SK-N-SH (cell line): ENCODE measurements at regions not wholly inside any gene's neighbourhood (a gene's known extent, or its start where the extent isn't known, plus 50 kb on each side); places are given as distances from the start of the nearest gene placed in this dataset.

Source experiments
- CTCF ChIA-PET: fragments of 300-600, 350-600 bp; formaldehyde crosslinking; extraction: SDS; loops from one replicate; lab custom pipeline; 2021; lab: Yijun Ruan, JAX
- POLR2A ChIA-PET: fragments of 350-600 bp; sonication (Branson Sonifier 250); formaldehyde crosslinking; extraction: SDS; loops from one replicate; lab custom pipeline; 2020; ENCODE audit warnings: antibody characterized with exemption, inconsistent platforms; lab: Yijun Ruan, JAX
- DNase-seq: peaks from one replicate; pipeline ENCODE4 v3.0.0; 2012
- H2AFZ ChIP-seq: fragments of 200-600 bp; sonication (generic); 2 replicates; pipeline ENCODE4 v1.8.1; 2016; ENCODE audit warnings: antibody characterized with exemption, mild to moderate bottlenecking, low read depth
- H3F3A ChIP-seq: fragments of 200-600 bp; sonication (generic); replicated peaks from 2 replicates; pipeline ENCODE3; 2016; ENCODE audit warnings: antibody characterized with exemption, mild to moderate bottlenecking; ENCODE audit not compliant: insufficient read depth
- H3K27ac ChIP-seq, 2 experiments: fragments of 200-500 bp in 1 of 2; fragments of 200-600 bp in 1 of 2; sonication (Bioruptor generic) in 1 of 2; sonication (generic), shearing (Covaris generic) in 1 of 2; 2 replicates each; pipeline versions ENCODE4 v1.5.1 to v1.6.1; 2014 to 2016; ENCODE audit warnings: low read depth in 2 of 2, inconsistent platforms in 1 of 2, low read length in 1 of 2, mild to moderate bottlenecking in 1 of 2, mixed read lengths in 1 of 2
- H3K27me3 ChIP-seq: fragments of 200-600 bp; sonication (generic), shearing (Covaris generic); 2 replicates; pipeline ENCODE4 v1.6.1; 2016; ENCODE audit warnings: mixed run types; ENCODE audit not compliant: insufficient read depth
- H3K36me3 ChIP-seq, 2 experiments: fragments of 200-500 bp in 1 of 2; fragments of 200-600 bp in 1 of 2; sonication (Bioruptor generic) in 1 of 2; sonication (generic) in 1 of 2; replicated peaks in 1 of 2; 2 replicates each; pipeline versions ENCODE3 to v1.5.1; 2014 to 2016; ENCODE audit warnings: low read length in 1 of 2, mild to moderate bottlenecking in 1 of 2; ENCODE audit not compliant: insufficient read depth in 2 of 2, control insufficient read depth in 1 of 2
- H3K4me1 ChIP-seq, 2 experiments: fragments of 200-500 bp in 1 of 2; fragments of 200-600 bp in 1 of 2; sonication (Bioruptor generic) in 1 of 2; sonication (generic), shearing (Covaris generic) in 1 of 2; 2 replicates each; pipeline versions ENCODE4 v1.5.1 to v1.6.1; 2014 to 2016; ENCODE audit warnings: low read depth in 1 of 2, low read length in 1 of 2, mixed run types in 1 of 2; ENCODE audit not compliant: insufficient read depth in 2 of 2, control insufficient read depth in 1 of 2
- H3K4me2 ChIP-seq: fragments of 200-600 bp; sonication (generic), shearing (Covaris generic); 2 replicates; pipeline ENCODE4 v1.6.1; 2017; ENCODE audit warnings: mixed run types
- H3K4me3 ChIP-seq, 2 experiments: fragments of 200-500 bp in 1 of 2; fragments of 200-600 bp in 1 of 2; sonication (Bioruptor generic) in 1 of 2; sonication (generic), shearing (Covaris generic) in 1 of 2; 2 replicates each; pipeline versions ENCODE4 v1.5.1 to v1.8.1; 2014 to 2016; ENCODE audit warnings: low read depth in 2 of 2, inconsistent platforms in 1 of 2, low read length in 1 of 2, mild to moderate bottlenecking in 1 of 2, mixed read lengths in 1 of 2, moderate library complexity in 1 of 2
- H3K79me2 ChIP-seq: fragments of 200-600 bp; sonication (generic); 2 replicates; pipeline ENCODE4 v1.8.1; 2017; ENCODE audit warnings: mild to moderate bottlenecking; ENCODE audit not compliant: insufficient read depth
- H3K9ac ChIP-seq: fragments of 200-600 bp; sonication (generic); 2 replicates; pipeline ENCODE4 v1.6.1; 2017; ENCODE audit warnings: mixed run types
- H3K9me2 ChIP-seq: fragments of 200-600 bp; sonication (generic); 2 replicates; pipeline ENCODE4 v1.6.1; 2017; ENCODE audit warnings: mixed run types
- H3K9me3 ChIP-seq: fragments of 200-600 bp; sonication (generic); 2 replicates; pipeline ENCODE4 v1.6.1; 2017; ENCODE audit warnings: mixed run types, mild to moderate bottlenecking, moderate library complexity
- H4K20me1 ChIP-seq: fragments of 200-600 bp; sonication (generic); 2 replicates; pipeline ENCODE4 v1.6.1; 2017; ENCODE audit warnings: mild to moderate bottlenecking, mixed run types; ENCODE audit not compliant: insufficient read depth
- CHD2 ChIP-seq: fragments of 150-350 bp; IDR thresholded peaks from 2 replicates; pipeline ENCODE4 v1.6.1; 2018; ENCODE audit warnings: low read length; ENCODE audit not compliant: partially characterized antibody
- ELF1 ChIP-seq: IDR thresholded peaks from 2 replicates; pipeline ENCODE4 v1.4.0; 2012
- FOXM1 ChIP-seq: IDR thresholded peaks from 2 replicates; pipeline ENCODE4 v1.4.0; 2012; ENCODE audit warnings: low read depth, mild to moderate bottlenecking
- GABPA ChIP-seq: IDR thresholded peaks from 2 replicates; pipeline ENCODE4 v1.4.0; 2012; ENCODE audit warnings: low read depth, mild to moderate bottlenecking
- GATA2 ChIP-seq: sonication (generic); formaldehyde crosslinking; IDR thresholded peaks from 2 replicates; pipeline ENCODE4 v1.5.0; 2020; ENCODE audit warnings: mild to moderate bottlenecking, missing genetic modification reagents
- MEF2A ChIP-seq: IDR thresholded peaks from 2 replicates; pipeline ENCODE4 v1.4.0; 2012; ENCODE audit warnings: low read depth, borderline replicate concordance
- NFIC ChIP-seq: IDR thresholded peaks from 2 replicates; pipeline ENCODE4 v1.4.0; 2012; ENCODE audit warnings: borderline replicate concordance
- NRF1 ChIP-seq: IDR thresholded peaks from 2 replicates; pipeline ENCODE4 v1.6.1; 2012; ENCODE audit warnings: low read depth, mild to moderate bottlenecking, low read length
- PBX3 ChIP-seq: IDR thresholded peaks from 2 replicates; pipeline ENCODE4; 2012
- POLR2AphosphoS5 ChIP-seq: IDR thresholded peaks from 2 replicates; pipeline ENCODE4 v1.6.1; 2012; ENCODE audit warnings: low read depth, low read length
- RAD21 ChIP-seq: IDR thresholded peaks from 2 replicates; pipeline ENCODE4 v1.6.1; 2012; ENCODE audit warnings: mild to moderate bottlenecking, low read length
- RCOR1 ChIP-seq: fragments of 150-350 bp; IDR thresholded peaks from 2 replicates; pipeline ENCODE4 v1.6.1; 2017; ENCODE audit warnings: antibody characterized with exemption, low read length
- SIN3A ChIP-seq: IDR thresholded peaks from 2 replicates; pipeline ENCODE4 v1.6.1; 2012; ENCODE audit warnings: low read depth, mild to moderate bottlenecking, low read length, moderate library complexity, borderline replicate concordance
- SMC3 ChIP-seq: IDR thresholded peaks from 2 replicates; pipeline ENCODE4 v1.6.1; 2012; ENCODE audit warnings: low read depth, low read length, improper control_type of control experiment
- TCF12 ChIP-seq: IDR thresholded peaks from 2 replicates; pipeline ENCODE4 v1.4.0; 2012
- USF1 ChIP-seq: IDR thresholded peaks from 2 replicates; pipeline ENCODE4 v1.4.0; 2012; ENCODE audit warnings: low read depth, borderline replicate concordance
- USF2 ChIP-seq: fragments of 150-350 bp; IDR thresholded peaks from 2 replicates; pipeline ENCODE4 v1.6.1; 2017; ENCODE audit warnings: antibody characterized with exemption, low read length, low read depth, borderline replicate concordance
- WGBS: methylation state at CpG from one replicate; pipeline ENCODE4 v1.1.6; 2017; ENCODE audit warnings: low lambda C conversion rate; 5-methylcytosine and 5-hydroxymethylcytosine counted together
- TF ChIP-seq, protein P1 (sequence below): IDR thresholded peaks from 2 replicates; pipeline ENCODE4 v1.6.1; 2012; ENCODE audit warnings: mild to moderate bottlenecking, low read depth, low read length, moderate library complexity

DNA sequence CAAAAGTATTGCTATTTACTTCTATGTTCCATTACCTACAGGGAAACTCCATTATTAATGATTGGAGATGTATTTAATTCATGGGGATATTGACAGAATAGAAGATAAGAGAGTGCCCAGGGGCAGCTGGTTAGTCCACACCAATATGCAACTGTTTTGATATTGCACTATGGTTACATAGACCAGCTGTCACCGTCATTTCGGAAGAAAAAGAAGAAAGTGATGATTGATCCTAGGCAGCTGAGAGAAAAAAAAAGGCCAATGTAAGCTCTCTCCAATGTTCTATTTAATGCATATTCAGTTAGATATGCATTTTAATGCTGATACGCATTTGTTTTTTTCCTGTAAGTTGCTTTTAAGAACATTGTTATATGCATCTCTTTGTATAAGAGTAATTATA, 1367.2 kb downstream of the KCNT2 start:
- no peak overlapping the region for H3K27ac ChIP-seq
- CTCF ChIA-PET: no interaction called here
- POLR2A ChIA-PET: no interaction called here
- no peaks in the 10 kb centered on the region for H3K4me1 ChIP-seq
- TF ChIP-seq GABPA (no peak), USF1 (no peak), GATA2 (no peak), CHD2 (no peak), MEF2A (no peak), RAD21 (no peak), PBX3 (no peak), NRF1 (no peak), USF2 (no peak), NFIC (no peak), TCF12 (no peak), SMC3 (no peak), RCOR1 (no peak), ELF1 (no peak), POLR2AphosphoS5 (no peak), SIN3A (no peak), FOXM1 (no peak)
- TF ChIP-seq, protein P1, sequence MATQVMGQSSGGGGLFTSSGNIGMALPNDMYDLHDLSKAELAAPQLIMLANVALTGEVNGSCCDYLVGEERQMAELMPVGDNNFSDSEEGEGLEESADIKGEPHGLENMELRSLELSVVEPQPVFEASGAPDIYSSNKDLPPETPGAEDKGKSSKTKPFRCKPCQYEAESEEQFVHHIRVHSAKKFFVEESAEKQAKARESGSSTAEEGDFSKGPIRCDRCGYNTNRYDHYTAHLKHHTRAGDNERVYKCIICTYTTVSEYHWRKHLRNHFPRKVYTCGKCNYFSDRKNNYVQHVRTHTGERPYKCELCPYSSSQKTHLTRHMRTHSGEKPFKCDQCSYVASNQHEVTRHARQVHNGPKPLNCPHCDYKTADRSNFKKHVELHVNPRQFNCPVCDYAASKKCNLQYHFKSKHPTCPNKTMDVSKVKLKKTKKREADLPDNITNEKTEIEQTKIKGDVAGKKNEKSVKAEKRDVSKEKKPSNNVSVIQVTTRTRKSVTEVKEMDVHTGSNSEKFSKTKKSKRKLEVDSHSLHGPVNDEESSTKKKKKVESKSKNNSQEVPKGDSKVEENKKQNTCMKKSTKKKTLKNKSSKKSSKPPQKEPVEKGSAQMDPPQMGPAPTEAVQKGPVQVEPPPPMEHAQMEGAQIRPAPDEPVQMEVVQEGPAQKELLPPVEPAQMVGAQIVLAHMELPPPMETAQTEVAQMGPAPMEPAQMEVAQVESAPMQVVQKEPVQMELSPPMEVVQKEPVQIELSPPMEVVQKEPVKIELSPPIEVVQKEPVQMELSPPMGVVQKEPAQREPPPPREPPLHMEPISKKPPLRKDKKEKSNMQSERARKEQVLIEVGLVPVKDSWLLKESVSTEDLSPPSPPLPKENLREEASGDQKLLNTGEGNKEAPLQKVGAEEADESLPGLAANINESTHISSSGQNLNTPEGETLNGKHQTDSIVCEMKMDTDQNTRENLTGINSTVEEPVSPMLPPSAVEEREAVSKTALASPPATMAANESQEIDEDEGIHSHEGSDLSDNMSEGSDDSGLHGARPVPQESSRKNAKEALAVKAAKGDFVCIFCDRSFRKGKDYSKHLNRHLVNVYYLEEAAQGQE: no peak
- TF ChIP-seq, all 33 proteins: peak for 0
- peak; percentile 1 for DNase-seq
- Histone ChIP-seq H3K36me3 (no peaks in the 10 kb centered on the region), H3K4me3 (no peak overlapping the region), H3K79me2 (no peaks in the 10 kb centered on the region), H3K27me3 (no peaks in the 10 kb centered on the region), H3K9me3 (no peaks in the 10 kb centered on the region), H3K9ac (no peak overlapping the region), H3K9me2 (no peaks in the 10 kb centered on the region), H4K20me1 (no peaks in the 10 kb centered on the region), H3K4me2 (no peak overlapping the region), H3F3A (no peaks in the 10 kb centered on the region), H2AFZ (no peak overlapping the region)
- 52% methylated on average over 3 of the region's 3 CpGs for WGBS
